HG03095 (cell line): ENCODE measurements at regions not wholly inside any gene's neighbourhood (a gene's known extent, or its start where the extent isn't known, plus 50 kb on each side); places are given as distances from the start of the nearest gene placed in this dataset.
"Not testable (repeated sequence)": the region's sequence is repeated elsewhere in the genome, so short reads cannot be mapped to it uniquely, and the experiment has no call there.

Source experiments
- ATAC-seq: cut with Tn5 transposase; IDR thresholded peaks from one replicate; pipeline ENCODE4 v1.9.1; 2021; ENCODE audit warnings: moderate library complexity; ENCODE audit not compliant: unreplicated experiment

GRCh38 chr4:110424144-110424543, 51.8 kb upstream of the ENPEP start:
- ATAC-seq = no peak

DNA sequence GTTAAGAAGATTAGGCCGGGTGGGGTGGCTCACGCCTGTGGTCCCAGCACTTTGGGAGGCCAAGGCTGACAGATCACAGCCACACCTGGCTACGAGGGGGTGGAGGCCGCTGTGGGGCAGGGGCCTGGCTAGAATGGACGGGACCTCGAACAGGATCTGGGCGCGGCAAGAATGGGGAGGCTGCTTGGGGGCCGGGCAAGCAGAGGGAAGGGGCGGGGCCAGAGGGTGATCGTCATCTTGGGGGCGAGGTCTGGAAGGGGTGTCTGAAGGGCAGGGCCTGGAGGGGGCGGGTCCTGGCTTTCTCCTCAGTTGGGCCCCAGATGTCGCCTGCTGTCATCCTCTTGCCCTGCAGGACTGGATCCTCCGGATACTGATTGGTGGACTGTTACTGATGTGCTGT, 57.3 kb upstream of the ENPEP start:
- no peak for ATAC-seq

GRCh38 chr4:110417136-110417535, 58.8 kb upstream of the ENPEP start:
- ATAC-seq = no peak

- ATAC-seq = no peak
Observed at GRCh38 chr4:110415478-110415877, 60.5 kb upstream of the ENPEP start.

DNA sequence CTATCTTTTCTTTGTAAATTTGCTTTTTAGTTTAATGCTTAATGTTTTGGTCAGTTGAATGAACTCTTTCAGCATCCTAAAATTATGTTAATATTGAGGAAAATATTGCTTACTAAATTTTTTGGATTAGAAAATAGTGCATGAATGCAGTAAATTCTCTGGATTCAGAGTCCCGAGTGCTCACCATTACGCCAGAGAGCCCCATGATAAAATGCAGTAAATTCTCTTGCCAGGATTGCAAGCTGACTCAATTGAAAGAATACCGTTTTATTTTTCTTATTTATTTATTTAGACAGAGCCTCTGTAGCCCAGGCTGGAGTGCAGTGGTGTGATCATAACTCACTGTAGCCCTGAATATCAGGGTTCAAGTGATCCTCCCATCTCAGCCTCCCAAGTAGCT, 60.9 kb upstream of the ENPEP start:
- ATAC-seq = no peak

DNA sequence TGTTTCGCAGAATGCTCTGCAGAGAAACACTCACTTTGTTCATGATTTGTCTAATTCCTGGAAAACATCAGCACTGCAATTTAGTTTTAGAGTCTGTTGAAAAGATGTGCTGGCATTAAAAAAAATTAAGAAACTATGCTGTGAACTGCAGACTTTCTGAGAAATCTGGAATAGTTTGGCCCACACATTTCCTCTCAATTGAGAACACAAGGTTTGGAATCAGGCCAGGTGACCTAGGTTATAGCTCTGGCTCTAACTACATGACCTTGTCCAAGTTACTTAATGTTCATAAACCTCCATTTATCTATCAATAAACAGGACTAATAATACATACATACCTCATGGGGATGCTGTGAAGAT, 61.4 kb upstream of the ENPEP start:
- no peak for ATAC-seq

GRCh38 chr4:110413807-110414560, 62.0 kb upstream of the ENPEP start:
- not testable (repeated sequence) for ATAC-seq

DNA sequence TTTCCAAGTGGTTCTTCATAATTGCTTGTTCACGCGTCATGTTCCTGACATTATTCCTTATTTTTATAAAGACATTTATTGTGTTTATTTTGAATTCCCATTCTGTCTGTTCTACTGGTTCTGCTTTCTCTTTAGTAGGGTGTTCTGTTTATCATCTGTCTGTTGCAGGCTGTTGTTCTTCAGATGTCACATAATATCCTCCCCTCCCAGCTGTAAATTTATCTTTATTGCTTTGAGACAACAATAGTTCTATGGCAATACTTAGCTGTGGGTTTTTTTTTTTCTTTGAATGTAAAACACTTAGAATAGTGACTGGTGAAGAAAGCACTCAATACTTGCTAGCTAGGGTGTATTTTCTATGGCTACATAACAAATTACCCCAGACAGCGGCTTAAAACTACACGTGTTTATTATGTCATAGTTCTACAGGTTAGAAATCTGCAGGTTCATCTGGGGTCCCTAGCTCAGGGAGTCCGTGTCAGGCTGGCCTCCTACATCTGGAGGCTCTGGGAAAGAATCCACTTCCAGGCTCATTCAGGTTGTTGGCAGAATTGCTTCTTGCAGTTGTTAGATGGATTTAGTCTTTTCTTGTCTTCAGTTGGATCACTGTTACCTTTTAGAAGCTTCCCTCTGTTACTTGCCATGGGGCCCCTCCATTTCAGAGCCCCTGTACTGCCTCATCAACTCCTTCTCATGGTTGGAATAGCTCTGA, 63.4 kb upstream of the ENPEP start:
- ATAC-seq = no peak

DNA sequence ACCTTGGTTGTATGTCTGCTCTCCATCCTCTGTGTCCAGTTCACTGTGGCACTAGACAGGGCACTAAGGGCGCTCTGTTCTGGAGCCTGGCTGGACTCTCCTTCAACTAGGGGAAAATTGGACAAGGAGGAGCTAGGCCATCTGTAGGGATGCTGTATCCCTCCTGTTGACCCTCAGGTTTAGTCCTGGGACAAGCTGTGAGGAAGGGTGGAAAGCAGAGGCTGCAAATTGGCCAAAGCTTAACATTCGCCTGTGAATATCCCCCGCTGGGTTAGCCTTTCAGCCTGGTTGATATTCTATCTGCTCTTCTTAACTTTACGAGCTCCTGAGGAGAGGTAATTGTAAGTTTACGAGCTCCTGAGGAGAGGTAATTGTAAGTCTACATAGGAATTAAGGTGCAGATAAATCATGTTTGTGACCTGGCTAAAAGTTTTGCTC, 64.4 kb upstream of the ENPEP start:
- ATAC-seq = no peak

- ATAC-seq = not testable (repeated sequence)
Observed at GRCh38 chr4:110410853-110411573, 64.9 kb upstream of the ENPEP start.

DNA sequence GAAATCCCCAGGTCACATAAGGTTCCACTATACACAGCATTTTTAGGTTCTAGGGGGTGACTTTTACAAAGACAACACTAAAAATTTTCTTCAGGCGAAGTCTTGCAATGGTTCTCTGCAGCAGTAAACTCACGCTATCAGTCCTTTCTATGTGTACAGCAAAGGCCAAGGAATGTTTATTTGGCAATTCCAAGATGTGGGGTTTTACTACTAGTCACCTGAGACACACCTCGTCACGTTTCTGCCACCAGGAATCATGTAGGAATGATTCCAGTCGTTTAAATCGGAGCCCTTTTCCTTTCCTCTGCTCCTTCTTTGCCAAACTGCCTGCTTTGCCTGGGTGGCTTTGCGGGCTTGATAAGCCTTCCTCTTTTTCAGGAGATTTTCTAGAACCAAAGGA, 75.9 kb upstream of the ENPEP start:
- no peak for ATAC-seq

DNA sequence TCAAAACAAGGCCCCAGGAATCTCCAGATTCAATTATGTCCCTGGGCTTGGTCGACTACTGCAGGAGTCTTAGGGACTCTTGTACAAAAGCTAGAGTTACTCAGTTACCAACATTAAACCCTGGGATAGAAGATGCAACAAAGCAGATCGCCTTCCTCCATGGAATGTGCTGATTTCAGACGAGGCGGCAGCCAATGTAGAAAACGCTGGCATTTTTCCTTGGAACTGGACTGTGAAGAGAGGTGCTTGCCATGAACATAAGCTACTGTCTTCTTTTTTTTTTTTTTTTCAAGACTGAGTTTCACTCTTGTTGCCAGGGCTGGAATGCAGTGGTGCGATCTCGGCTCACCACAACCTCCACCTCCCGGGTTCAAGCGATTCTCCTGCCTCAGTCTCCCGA, 76.9 kb upstream of the ENPEP start:
- not testable (repeated sequence) for ATAC-seq

GRCh38 chr4:110396963-110397362, 79.0 kb upstream of the ENPEP start:
- ATAC-seq = no peak

- no peak for ATAC-seq
Observed at GRCh38 chr4:110395421-110395820, 80.5 kb upstream of the ENPEP start.

DNA sequence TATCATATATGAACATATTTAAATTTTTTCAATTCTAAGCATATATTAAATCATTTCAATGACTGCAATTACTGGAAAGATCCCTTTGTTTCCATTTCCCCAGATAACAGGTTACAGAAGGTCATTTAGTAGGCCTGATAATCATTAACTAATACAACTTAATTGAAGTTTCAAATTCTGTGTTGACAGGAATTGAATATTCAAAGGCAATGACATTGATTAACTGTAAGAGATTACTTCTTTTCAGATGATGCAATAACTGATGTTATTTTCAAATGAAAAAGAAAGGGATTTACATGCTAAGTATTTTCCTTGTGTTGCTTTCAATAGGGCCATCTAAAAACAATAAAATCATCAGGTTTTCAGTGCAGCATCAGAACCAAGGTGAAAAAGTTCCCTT, 81.1 kb upstream of the ENPEP start:
- no peak for ATAC-seq

DNA sequence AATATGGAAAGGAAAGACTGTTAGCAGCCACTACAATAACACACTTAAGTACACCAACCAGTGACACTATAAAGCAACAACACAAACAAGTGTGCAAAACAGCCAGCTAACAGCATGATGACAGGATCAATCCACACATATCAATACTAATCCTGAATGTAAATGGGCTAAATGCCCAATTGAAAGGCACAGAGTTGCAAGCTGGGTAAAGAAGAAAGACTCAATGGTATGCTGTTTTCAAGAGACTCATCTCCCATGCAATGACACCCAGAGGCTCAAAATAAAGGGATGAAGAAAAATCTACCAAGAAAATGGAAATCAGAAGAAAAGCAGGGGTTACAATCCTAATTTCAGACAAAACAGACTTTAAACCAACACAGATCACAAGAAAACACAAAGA, 94.2 kb upstream of the ENPEP start:
- ATAC-seq = no peak

GRCh38 chr4:110372485-110372884, 103.5 kb upstream of the ENPEP start:
- no peak for ATAC-seq

DNA sequence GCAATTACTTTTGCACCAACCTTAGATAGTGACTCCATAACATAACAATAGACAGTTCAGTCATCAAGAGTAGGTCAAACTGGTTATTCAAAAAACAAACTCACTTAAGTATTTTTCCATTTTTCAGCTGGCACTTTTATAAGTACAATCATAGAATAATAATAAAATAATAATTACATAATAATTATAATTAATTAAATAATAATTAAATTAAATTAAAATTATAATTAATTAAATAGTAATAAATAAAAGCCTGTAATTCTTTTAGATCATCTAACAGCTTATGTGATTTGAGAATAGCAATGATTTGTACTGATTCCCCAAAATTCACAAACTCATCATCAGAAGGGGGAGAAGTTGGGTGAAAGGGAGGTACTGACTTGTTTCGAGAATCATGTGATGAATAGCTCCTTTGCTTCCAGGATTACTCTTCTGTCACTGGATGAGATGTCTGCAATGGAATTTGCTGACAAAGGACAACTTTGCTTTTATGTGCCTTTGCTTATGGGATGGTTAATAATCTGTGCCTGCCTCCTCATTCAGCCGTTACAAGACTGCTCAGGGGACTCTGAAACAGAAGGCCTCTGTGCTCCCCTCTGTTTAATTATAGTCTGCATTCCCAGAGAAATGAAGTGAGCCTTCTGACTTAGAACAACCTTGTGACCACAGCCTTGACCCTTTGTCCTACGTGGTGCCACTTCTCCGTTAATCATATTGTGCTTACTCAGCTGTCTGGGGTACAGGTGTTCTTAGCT, 104.8 kb upstream of the ENPEP start:
- ATAC-seq = no peak

GRCh38 chr4:110368409-110368808, 107.5 kb upstream of the ENPEP start:
- ATAC-seq = no peak

- ATAC-seq = no peak
Observed at GRCh38 chr4:110367156-110367555, 108.8 kb upstream of the ENPEP start.

DNA sequence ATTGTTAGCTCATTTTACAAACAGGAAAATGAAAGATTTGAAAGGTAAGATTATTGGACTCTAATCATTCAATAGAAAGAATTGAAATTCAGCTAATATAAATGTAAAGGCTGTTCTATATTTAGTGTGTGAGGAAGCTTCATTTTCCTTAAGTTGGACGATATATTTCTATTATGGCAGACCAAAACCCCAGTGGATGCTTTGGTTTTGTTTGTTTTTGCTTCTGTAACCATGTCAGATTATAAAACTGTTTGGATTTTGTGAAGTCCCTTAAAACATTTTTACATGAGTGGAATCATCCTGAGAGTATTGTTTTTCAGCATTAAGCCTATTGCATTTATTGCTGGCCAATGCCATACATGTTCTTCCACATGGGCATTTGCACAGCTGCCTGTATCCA, 110.2 kb upstream of the ENPEP start:
- ATAC-seq = no peak
